Nephron progenitor cell (in vitro differentiated cells): ENCODE measurements at regions not wholly inside any gene's neighbourhood (a gene's known extent, or its start where the extent isn't known, plus 50 kb on each side); places are given as distances from the start of the nearest gene placed in this dataset.

Experiments
- DNase-seq: peaks from one replicate; pipeline ENCODE4 v3.0.0; 2021
- H3K27ac Mint-ChIP-seq: 2 replicates; pipeline ENCODE4 v1.8.0; 2021; ENCODE audit warnings: mild to moderate bottlenecking, moderate library complexity, mixed read lengths
- H3K27me3 Mint-ChIP-seq: 2 replicates; pipeline ENCODE4 v1.8.0; 2021; ENCODE audit warnings: mild to moderate bottlenecking, low read depth, mixed read lengths; ENCODE audit not compliant: poor library complexity
- H3K36me3 Mint-ChIP-seq: 2 replicates; pipeline ENCODE4 v1.8.0; 2021; ENCODE audit warnings: low read depth, mixed read lengths
- H3K4me1 Mint-ChIP-seq: 2 replicates; pipeline ENCODE4 v1.8.0; 2021; ENCODE audit warnings: mixed read lengths
- H3K4me3 Mint-ChIP-seq: 2 replicates; pipeline ENCODE4 v1.8.0; 2021; ENCODE audit warnings: mild to moderate bottlenecking, moderate library complexity, mixed read lengths
- H3K9me3 Mint-ChIP-seq: 2 replicates; pipeline ENCODE4 v1.8.0; 2021; ENCODE audit warnings: mild to moderate bottlenecking, moderate library complexity, mixed read lengths
- CTCF ChIP-seq: fragments of 200-600 bp; sonication (generic); IDR thresholded peaks from 2 replicates; pipeline ENCODE4 v1.5.0; 2021; ENCODE audit warnings: antibody characterized with exemption

DNA sequence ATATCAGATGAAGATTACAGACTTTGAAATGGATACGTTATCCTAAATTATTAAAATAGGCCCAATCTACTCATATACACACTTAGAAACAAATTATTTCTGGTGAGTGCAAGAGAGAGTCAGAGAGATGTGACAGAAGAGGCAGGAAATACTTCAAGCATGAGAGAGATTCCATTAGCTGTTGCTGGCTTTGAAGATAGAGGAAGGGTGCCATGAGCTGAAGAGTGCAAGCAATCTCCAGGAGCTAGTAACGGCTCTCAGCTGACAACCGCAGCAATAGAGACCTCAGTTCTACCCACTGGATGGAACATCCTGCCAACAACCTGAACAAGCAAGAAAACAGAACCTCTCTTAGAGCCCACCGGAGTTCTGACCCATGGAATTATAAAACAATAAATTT, 270.7 kb upstream of the SLITRK3 start:
- Mint-ChIP-seq H3K4me3 (no peak overlapping the region), H3K36me3 (no peaks in the 10 kb centered on the region), H3K27ac (no peak overlapping the region), H3K9me3 (peaks cover 11% of the 10 kb centered on the region), H3K27me3 (peaks cover 8% of the 10 kb centered on the region), H3K4me1 (no peaks in the 10 kb centered on the region)
- no peak for TF ChIP-seq CTCF
- no peak for DNase-seq

DNA sequence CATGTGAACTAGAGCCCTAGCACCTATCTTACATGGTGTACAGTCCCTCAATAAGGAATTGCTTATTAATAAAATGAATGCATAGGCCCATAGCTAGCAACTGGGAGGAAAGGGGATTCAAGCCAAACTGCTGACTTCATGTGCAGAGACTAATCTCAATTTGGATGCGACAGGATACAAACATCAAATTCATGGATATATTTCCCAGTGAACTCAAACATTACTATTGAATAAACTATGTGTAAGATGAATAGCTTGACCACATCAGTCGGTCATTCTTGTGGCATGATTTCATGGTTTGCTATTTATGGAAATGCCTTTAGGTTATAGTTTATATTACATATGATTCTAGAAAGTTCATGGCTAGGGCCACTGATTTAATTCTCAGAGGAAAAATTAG, 268.6 kb upstream of the SLITRK3 start:
- Mint-ChIP-seq H3K4me1 (no peaks in the 10 kb centered on the region), H3K9me3 (peaks cover 3% of the 10 kb centered on the region), H3K36me3 (no peaks in the 10 kb centered on the region), H3K4me3 (no peak overlapping the region), H3K27me3 (peaks cover 3% of the 10 kb centered on the region), H3K27ac (no peak overlapping the region)
- no peak for TF ChIP-seq CTCF
- no peak for DNase-seq

- no peak overlapping the region for H3K27ac Mint-ChIP-seq
- DNase-seq: no peak
- TF ChIP-seq CTCF: no peak
- H3K4me1 Mint-ChIP-seq: no peaks in the 10 kb centered on the region
- H3K4me3 Mint-ChIP-seq: no peak overlapping the region
- H3K36me3 Mint-ChIP-seq: no peaks in the 10 kb centered on the region
- no peaks in the 10 kb centered on the region for H3K9me3 Mint-ChIP-seq
- H3K27me3 Mint-ChIP-seq: peaks cover 3% of the 10 kb centered on the region
Measured at GRCh38 chr3:165463531-165463930, 267.3 kb upstream of the SLITRK3 start.

DNA sequence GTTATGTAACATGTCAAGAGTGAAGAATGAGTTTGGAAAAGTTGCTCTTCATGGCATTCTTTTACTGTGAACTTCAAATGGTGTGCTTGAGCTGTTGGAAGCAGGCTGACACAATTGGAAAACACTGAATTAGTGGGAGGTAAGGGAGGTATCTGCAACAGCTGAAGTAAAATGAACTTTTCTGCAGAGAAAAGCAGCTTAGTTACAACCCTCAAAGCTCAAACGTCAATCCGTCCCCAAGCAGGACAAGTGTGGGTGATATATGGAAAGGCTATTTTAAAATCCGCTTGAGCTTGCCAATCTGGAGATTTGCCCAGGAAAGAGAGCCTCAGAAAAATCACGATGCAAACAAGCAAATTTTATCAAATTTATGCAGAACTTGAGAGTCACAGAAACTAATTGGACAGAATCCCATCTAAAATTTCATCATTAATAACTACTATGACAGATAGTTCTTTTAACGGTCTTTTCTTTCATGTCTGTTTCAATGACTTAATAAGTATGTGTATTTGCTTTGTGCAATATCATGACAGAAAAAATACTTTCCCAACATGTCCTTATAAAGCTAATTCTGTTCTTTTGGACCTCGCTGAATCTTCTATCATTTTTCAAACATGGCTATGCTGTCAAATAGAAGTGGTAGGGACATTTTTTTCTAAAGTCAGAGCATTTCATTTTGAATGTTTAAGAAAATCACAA, 266.6 kb upstream of the SLITRK3 start:
- H3K4me1 Mint-ChIP-seq: no peaks in the 10 kb centered on the region
- H3K4me3 Mint-ChIP-seq: no peak overlapping the region
- no peak for DNase-seq
- H3K27ac Mint-ChIP-seq: no peak overlapping the region
- H3K9me3 Mint-ChIP-seq: no peaks in the 10 kb centered on the region
- H3K36me3 Mint-ChIP-seq: no peaks in the 10 kb centered on the region
- peaks cover 3% of the 10 kb centered on the region for H3K27me3 Mint-ChIP-seq
- TF ChIP-seq CTCF: no peak

DNA sequence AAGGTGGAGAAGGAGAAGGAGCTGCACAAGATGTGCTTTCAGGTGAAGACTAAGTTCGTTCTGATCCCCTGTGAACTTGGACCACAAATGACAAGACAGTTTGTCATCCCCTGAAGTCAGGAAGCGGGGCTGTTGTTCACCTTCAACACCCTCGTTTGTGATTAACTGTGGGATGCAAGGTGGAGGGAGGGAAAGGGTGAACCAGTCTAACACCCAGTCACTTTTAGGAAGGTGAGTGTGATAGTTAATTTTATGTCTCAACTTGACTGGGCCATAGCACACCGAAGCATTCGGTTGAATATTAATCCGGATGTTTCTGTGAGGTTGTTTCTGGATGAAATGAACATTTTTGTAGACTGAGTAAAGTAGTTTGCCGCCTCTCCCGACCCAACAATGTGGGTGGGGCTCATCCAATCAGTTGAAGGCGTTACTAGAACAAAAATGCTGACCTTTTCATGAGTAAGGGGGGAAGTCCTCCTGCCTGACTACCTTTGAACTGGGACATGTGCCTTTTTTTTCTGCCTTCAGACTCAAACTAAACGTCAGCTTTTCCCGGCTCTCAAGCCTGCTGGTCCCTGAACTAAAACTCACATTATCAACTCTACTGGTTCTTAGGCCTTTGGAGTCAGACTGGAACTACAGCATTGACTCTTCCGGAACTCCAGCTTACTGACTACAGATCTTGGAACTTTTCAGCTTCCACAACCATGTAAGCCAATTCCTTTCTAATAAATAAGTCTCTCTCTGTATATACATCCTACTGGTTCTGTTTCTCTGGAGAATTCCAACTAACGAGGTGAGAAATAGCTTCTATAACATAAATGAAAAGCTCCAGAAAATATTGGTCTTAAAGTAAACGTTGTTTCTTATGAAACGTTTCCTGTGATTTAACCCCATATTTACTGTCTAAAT, 264.0 kb upstream of the SLITRK3 start:
- H3K27me3 Mint-ChIP-seq: no peaks in the 10 kb centered on the region
- DNase-seq: no peak
- H3K4me1 Mint-ChIP-seq: no peaks in the 10 kb centered on the region
- H3K36me3 Mint-ChIP-seq: no peaks in the 10 kb centered on the region
- TF ChIP-seq CTCF: no peak
- H3K4me3 Mint-ChIP-seq: no peak overlapping the region
- no peak overlapping the region for H3K27ac Mint-ChIP-seq
- H3K9me3 Mint-ChIP-seq: no peaks in the 10 kb centered on the region
